ENCODE measurements at regions not wholly inside any gene's neighbourhood (a gene's known extent, or its start where the extent isn't known, plus 50 kb on each side); places are given as distances from the start of the nearest gene placed in this dataset.
"Not testable (repeated sequence)": the region's sequence is repeated elsewhere in the genome, so short reads cannot be mapped to it uniquely, and the experiment has no call there.

- no peak for DNase-seq
Observed at GRCh38 chr9:720239-720881, 121.1 kb upstream of the DMRT1 start.

GRCh38 chr9:722388-722980 lies 119.0 kb upstream of the DMRT1 start:
- no peak for DNase-seq

- not testable (repeated sequence) for DNase-seq
Observed at GRCh38 chr9:724461-724860, 117.0 kb upstream of the DMRT1 start.

- DNase-seq: no peak
Observed at GRCh38 chr9:726005-726404, 115.5 kb upstream of the DMRT1 start.

- DNase-seq: no peak
Observed at GRCh38 chr9:727767-728166, 113.7 kb upstream of the DMRT1 start.

- no peak for DNase-seq
Observed at GRCh38 chr9:728535-728934, 113.0 kb upstream of the DMRT1 start.

GRCh38 chr9:731474-731873 lies 110.0 kb upstream of the DMRT1 start:
- no peak for DNase-seq

GRCh38 chr9:734831-735511 lies 106.5 kb upstream of the DMRT1 start:
- DNase-seq: no peak

- DNase-seq: no peak
Observed at GRCh38 chr9:737400-738120, 103.9 kb upstream of the DMRT1 start.

GRCh38 chr9:738209-738915 lies 103.1 kb upstream of the DMRT1 start:
- no peak for DNase-seq

GRCh38 chr9:739362-739761 lies 102.1 kb upstream of the DMRT1 start:
- DNase-seq: no peak

GRCh38 chr9:740221-740620 lies 101.3 kb upstream of the DMRT1 start:
- no peak for DNase-seq

- no peak for DNase-seq
Observed at GRCh38 chr9:742104-742503, 99.4 kb upstream of the DMRT1 start.

GRCh38 chr9:742914-743589 lies 98.4 kb upstream of the DMRT1 start:
- DNase-seq: no peak

GRCh38 chr9:744046-744712 lies 97.3 kb upstream of the DMRT1 start:
- no peak for DNase-seq

- DNase-seq: no peak
Observed at GRCh38 chr9:744790-745484, 96.6 kb upstream of the DMRT1 start.

GRCh38 chr9:745761-746380 lies 95.6 kb upstream of the DMRT1 start:
- DNase-seq: no peak

- no peak for DNase-seq
Observed at GRCh38 chr9:746661-747434, 94.6 kb upstream of the DMRT1 start.

- DNase-seq: no peak
Observed at GRCh38 chr9:747567-747966, 93.9 kb upstream of the DMRT1 start.

- no peak for DNase-seq
Observed at GRCh38 chr9:748861-749497, 92.5 kb upstream of the DMRT1 start.

Data from NCI-H2107 (cell line).